Left forelimb (tissue), 1 donor: ENCODE measurements at regions not wholly inside any gene's neighbourhood (a gene's known extent, or its start where the extent isn't known, plus 50 kb on each side); places are given as distances from the start of the nearest gene placed in this dataset.
"Not testable (repeated sequence)": the region's sequence is repeated elsewhere in the genome, so short reads cannot be mapped to it uniquely, and the experiment has no call there.

Experiments
- DNase-seq: peaks from one replicate; pipeline ENCODE4 v3.0.0-alpha.2; 2018; ENCODE audit warnings: low spot score

DNA sequence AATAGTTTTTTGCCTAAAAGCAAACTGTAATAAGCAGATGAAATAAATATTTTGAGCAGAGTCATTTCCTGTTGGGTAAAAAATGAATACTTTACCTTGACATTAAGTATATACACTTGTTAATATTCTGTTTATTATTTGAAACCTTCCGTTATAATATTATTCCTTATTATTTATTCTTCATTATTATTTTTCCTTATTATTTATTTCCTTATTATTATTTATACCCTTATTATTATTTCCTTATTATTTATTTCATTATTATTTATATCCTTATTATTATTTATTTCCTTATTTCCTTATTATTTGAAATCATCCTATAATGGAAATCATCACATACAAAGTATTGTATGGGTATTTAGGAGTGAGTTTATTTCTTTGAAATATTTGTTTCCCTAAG is 232.2 kb upstream of the RBBP8 start:
- DNase-seq = no peak

GRCh38 chr18:22701326-22701725 is 231.8 kb upstream of the RBBP8 start:
- no peak for DNase-seq

DNA sequence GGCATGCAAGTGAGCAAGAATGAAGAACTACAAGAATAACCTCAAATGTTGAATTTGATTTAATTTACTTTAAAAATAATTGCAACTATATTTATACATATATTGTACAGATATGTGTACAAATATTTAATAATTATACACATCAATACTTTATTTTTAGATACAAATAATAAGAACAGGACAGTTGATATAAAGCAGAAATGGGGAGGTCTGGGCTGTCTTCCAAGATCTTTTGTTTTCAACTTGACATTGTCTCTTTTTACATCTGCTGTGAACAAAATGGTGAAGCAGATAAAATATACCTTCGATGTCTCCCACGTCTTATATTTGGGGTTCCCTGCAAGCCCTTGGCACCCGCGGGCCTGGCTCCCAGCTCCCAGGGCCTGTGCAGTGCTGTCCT is 231.3 kb upstream of the RBBP8 start:
- DNase-seq = no peak

DNA sequence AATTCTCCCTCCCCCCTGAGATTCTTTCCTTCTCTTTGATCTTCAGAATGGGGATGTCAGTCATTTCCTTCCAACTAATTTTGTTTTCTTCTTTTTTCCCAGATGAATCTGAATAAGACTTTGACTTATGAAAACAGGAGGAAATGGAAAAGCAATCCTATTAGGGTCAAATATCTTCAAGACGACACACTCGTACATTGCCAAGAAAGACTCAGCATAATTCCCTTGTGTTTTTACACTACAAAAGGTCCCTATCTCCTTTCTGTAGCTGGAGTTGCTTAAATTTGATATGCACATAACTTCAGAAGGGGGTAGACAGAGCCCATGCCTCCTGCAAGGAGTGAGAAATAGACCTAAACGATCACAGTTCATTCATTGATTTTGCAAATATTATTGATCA is 230.3 kb upstream of the RBBP8 start:
- DNase-seq = no peak

DNA sequence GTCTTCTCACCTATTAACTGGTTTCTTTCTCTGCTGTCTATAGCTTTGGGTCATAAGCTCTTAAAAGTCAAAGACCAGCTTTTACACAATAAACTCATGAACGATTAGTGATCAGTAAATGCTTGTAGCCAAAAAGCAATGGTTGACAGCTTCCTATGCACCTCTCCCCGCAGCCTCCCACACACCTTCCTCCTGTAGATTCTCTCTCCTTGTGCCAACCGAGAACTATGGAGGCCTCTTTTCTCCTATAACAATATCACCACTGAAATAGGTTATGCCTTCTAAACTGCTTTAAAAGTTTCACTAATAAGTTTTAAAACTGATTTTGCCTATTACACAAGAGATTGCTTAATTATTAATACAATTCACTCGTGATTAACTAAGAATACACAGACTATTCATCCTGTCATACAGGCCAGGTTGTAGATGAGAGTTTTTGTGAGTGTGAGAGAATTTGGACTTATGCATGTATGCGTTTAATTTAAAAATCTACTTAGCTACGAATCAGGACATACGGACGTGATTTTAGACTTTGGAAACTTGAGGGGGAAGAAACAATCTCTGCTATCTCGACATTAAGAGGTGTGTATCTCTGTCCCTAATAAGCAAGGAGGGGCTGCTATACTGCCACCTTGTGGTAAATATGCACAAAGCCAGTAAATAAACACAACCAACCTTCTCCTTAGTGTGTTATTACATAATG is 229.1 kb upstream of the RBBP8 start:
- no peak for DNase-seq

- no peak for DNase-seq
These were observed 228.6 kb upstream of the RBBP8 start for GRCh38 chr18:22704586-22704918.

DNA sequence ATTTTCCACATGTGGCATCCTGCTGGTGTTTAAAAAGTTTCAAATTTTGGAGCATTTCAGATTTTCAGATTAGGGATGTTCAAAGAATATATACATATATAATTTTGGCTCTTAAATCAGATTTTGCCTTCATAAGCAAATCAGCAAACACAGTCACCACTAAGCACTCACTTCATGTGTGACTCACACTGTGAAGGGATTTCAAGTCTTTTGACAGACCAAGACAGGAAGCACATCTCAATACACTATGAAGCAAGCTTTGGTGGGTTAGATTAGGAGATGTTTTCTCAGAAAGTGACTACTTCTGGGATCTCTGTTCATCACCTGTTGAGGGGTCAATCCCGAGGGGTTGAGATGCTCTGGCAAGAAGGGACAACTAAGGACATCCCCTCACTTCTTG is 227.8 kb upstream of the RBBP8 start:
- DNase-seq = no peak

- DNase-seq = not testable (repeated sequence)
These were observed 227.1 kb upstream of the RBBP8 start for GRCh38 chr18:22706025-22706424.

- DNase-seq = no peak
These were observed 223.7 kb upstream of the RBBP8 start for GRCh38 chr18:22709288-22710060.

DNA sequence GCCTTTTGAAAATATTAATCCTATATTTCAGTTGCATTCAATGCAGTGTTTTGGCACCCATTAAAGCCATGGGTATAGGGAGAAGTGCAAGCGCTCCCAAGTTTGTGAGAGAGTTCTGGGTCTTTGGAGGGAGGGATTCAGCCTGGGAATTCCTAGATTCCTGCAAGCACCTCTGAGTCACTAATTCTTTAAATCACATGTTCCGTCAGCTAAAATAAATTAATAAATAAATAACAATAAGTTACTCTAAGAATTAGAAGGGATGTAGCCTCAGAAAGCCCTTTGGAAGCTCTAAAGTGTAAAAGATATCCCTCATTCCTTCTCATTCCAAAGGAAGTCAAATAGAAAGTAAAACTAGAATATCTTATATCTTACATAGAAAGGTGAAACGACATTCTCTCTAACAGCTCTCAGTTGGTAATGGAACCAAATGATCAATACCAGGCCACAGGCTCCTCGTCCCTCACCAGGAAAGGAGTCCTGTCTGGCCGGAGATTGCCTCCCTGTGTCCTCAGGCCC is 222.4 kb upstream of the RBBP8 start:
- DNase-seq = no peak

DNA sequence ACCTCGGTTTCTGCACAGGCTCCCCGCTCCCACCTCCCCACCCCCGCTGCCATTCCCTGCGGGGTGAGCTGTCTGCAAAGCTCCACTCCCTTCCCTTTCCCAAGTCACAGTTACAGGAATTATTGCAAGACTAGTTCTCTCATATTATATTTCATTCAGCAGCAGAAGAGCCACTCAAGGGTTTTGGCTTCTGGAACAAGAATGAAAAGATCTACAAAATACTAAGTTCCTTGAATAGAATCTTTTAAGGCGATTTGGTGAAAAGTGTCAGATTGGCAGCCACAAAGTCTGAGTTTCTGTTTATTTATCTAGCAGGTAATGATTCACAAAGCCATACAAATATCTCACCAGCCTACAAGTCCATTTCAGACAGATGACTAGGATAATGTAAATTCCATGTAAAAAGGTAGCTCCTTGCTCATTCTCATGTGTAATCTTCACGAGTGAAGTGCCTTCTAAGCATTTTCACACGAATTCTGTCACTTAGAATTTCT is 221.9 kb upstream of the RBBP8 start:
- DNase-seq = no peak

DNA sequence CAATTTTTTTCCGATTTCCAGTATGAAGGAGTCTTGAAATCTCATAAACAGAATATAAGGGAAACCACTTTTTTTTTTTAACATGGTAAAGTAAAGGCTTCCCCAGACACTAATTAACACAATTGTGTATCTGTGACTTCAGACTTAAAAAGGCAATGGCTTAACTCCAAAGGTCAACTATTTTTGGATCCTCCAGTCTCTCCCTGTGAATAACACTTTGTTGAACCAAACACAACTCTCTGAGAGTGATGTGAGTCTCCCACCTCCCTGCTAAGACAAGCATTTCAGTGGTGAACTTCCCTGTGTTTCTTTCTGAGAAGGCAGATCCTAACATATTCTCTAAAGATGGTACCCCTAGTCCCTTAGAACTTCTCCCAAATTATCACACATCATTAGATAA is 219.6 kb upstream of the RBBP8 start:
- no peak for DNase-seq

GRCh38 chr18:22717536-22717935 is 215.6 kb upstream of the RBBP8 start:
- not testable (repeated sequence) for DNase-seq

- no peak for DNase-seq
These were observed 209.9 kb upstream of the RBBP8 start for GRCh38 chr18:22723221-22723620.

- DNase-seq = no peak
These were observed 209.4 kb upstream of the RBBP8 start for GRCh38 chr18:22723773-22724172.

DNA sequence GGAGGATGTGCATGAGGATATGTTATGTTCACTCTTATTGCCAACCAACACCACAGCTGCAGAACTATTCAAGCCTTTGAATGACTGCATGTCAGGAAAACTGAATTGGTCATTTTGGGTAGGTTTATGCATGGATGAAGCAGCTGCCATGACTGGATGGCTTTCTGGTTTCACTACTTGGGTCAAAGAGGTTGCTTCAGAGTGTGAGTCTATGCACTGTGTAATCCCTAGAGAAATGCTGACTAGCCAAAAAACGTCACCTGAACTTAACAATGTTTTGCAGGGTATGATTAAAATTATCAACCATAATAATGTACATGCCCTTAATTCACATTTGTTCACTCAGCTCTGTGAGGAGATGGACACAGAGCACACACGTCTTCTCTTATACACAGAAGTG is 206.7 kb upstream of the RBBP8 start:
- no peak for DNase-seq

DNA sequence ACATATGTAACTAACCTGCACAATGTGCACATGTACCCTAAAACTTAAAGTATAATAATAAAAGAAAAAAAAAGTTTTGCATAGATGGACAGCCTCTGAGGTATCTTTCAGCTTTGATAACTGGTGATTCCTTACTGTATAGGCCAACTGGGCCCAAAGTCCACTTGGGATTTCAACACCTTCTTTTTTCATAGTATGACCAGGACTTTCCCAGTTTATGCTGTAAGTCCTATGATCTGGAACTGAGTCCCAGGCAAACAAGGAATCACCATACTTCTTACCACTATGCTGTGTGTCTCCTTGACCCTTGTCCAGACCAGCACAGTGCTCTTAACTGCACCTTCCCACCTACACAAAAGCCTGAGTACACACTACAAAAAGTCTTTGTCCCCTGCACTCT is 205.1 kb upstream of the RBBP8 start:
- DNase-seq = no peak

GRCh38 chr18:22728481-22729105 is 204.5 kb upstream of the RBBP8 start:
- DNase-seq = no peak

DNA sequence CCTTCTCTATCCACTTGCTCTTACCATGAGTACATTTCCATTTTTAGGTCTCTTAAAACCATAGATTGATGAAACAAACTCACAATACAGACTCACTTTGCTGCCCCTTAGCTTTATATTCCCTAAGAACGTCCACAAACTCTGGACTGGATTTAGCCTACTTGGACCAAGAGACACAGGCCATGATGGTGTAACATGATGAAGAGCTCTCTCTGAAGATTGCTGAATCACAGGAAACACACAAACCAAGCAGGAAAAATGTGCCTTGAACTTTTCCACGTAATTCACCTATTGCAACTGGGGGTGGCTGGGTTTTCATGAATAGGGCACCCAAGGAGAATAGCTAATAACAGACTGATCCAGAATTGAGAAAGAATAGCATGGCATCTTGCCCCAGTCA is 201.7 kb upstream of the RBBP8 start:
- no peak for DNase-seq

- no peak for DNase-seq
These were observed 198.9 kb upstream of the RBBP8 start for GRCh38 chr18:22734105-22734661.

- no peak for DNase-seq
These were observed 198.1 kb upstream of the RBBP8 start for GRCh38 chr18:22734791-22735627.

DNA sequence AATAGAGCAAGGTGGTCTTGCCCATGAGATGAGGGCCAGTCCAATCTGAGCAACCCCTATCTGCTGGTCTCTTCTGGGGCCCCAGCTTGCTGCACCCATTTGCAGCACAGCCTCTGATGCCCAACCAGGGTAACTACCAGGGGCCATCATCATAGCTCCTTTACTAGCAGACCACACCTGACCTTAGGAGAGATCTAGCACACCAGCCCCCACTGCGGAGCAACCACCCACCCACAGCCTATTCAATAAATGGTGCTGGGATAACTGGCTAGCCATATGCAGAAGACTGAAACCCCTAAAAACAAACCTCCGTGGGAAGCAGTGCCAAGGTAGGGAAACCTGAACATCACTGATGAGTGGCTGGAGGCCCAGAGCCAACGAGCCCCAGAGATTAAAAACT is 196.1 kb upstream of the RBBP8 start:
- no peak for DNase-seq
